ENCODE measurements at regions not wholly inside any gene's neighbourhood (a gene's known extent, or its start where the extent isn't known, plus 50 kb on each side); places are given as distances from the start of the nearest gene placed in this dataset.

DNA sequence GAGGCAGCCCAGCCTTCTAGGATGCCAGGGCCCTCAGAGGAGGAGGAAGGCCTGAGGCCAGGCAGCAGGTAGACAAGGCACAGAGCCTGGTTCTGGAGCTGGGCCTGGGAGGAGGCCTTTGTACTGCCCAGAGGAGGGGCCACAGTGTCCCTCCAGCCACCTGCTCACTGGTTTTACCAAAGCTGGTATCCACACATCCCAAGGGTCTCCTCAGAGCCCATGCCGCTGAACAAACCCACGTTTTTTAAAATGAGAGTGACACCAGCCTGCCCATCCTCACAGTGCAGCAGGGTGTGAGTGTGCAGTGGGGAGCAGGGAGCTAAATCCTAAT, 162.7 kb downstream of the LY86 start:
- H3K4me2 ChIP-seq (ENCODE audit: low read length): no peak overlapping the region

DNA sequence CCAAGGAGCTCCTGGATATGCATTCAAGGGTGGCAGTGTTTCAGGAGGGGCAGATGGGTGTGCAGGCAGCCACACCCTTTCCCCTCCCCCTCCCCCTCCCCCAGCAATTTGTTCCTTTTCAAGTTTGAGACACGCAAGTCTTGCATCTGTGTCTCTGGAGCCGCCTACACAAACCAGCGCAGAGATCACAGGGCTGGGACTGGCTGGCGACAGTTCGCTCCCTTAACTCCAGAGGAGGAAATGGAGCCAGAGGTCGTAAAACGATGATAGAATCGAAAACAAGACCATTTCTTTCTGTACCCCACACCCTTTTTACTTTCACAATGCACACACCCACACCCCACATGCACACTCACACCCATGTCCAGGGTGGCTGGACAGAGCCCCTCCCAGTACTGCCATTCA, 163.1 kb downstream of the LY86 start:
- no peaks in the 10 kb centered on the region for H3K4me1 ChIP-seq (ENCODE audit: insufficient read depth, low read length, severe bottlenecking)
- no peaks in the 10 kb centered on the region for H3K36me3 ChIP-seq (ENCODE audit: insufficient read depth, low read length)
- H3K79me2 ChIP-seq (ENCODE audit: insufficient read depth, low read length): no peaks in the 10 kb centered on the region
- H3K27ac ChIP-seq (ENCODE audit: low read depth, low read length, poor library complexity, severe bottlenecking): no peak overlapping the region
- H3F3A ChIP-seq (ENCODE audit: insufficient read depth, low read length): no peaks in the 10 kb centered on the region
- no peaks in the 10 kb centered on the region for H3K9me2 ChIP-seq (ENCODE audit: low read depth, low read length)
- no peaks in the 10 kb centered on the region for H4K20me1 ChIP-seq (ENCODE audit: insufficient read depth, low read length)
- no peak overlapping the region for H3K4me2 ChIP-seq (ENCODE audit: low read length)
- no peak overlapping the region for H2AFZ ChIP-seq (ENCODE audit: low read length)
- no peak overlapping the region for H3K4me3 ChIP-seq (ENCODE audit: low read depth, low read length, poor library complexity, severe bottlenecking)
- H3K9me3 ChIP-seq (ENCODE audit: low read length): no peaks in the 10 kb centered on the region
- peaks cover 7% of the 10 kb centered on the region for H3K27me3 ChIP-seq (ENCODE audit: insufficient read depth, low read length)
- H3K9ac ChIP-seq (ENCODE audit: low read length): no peak overlapping the region
- TF ChIP-seq, protein P1, sequence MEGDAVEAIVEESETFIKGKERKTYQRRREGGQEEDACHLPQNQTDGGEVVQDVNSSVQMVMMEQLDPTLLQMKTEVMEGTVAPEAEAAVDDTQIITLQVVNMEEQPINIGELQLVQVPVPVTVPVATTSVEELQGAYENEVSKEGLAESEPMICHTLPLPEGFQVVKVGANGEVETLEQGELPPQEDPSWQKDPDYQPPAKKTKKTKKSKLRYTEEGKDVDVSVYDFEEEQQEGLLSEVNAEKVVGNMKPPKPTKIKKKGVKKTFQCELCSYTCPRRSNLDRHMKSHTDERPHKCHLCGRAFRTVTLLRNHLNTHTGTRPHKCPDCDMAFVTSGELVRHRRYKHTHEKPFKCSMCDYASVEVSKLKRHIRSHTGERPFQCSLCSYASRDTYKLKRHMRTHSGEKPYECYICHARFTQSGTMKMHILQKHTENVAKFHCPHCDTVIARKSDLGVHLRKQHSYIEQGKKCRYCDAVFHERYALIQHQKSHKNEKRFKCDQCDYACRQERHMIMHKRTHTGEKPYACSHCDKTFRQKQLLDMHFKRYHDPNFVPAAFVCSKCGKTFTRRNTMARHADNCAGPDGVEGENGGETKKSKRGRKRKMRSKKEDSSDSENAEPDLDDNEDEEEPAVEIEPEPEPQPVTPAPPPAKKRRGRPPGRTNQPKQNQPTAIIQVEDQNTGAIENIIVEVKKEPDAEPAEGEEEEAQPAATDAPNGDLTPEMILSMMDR (IDR thresholded peaks at IDR 0.05; ENCODE audit: low read length): no peak
- TF ChIP-seq EZH2 (IDR thresholded peaks at IDR 0.05; ENCODE audit: borderline replicate concordance, low read length): no peak

More for the DNA sequence above, 162.7 kb downstream of the LY86 start:
- H3K36me3 ChIP-seq (ENCODE audit: insufficient read depth, low read length): no peaks in the 10 kb centered on the region
- no peaks in the 10 kb centered on the region for H4K20me1 ChIP-seq (ENCODE audit: insufficient read depth, low read length)
- no peak overlapping the region for H2AFZ ChIP-seq (ENCODE audit: low read length)
- TF ChIP-seq EZH2 (IDR thresholded peaks at IDR 0.05; ENCODE audit: borderline replicate concordance, low read length): no peak
- TF ChIP-seq, protein P1 (IDR thresholded peaks at IDR 0.05; ENCODE audit: low read length): no peak
- H3K4me1 ChIP-seq (ENCODE audit: insufficient read depth, low read length, severe bottlenecking): no peaks in the 10 kb centered on the region
- H3K79me2 ChIP-seq (ENCODE audit: insufficient read depth, low read length): no peaks in the 10 kb centered on the region
- no peak overlapping the region for H3K9ac ChIP-seq (ENCODE audit: low read length)
- H3K9me2 ChIP-seq (ENCODE audit: low read depth, low read length): no peaks in the 10 kb centered on the region
- H3F3A ChIP-seq (ENCODE audit: insufficient read depth, low read length): no peaks in the 10 kb centered on the region
- no peak overlapping the region for H3K27ac ChIP-seq (ENCODE audit: low read depth, low read length, poor library complexity, severe bottlenecking)
- H3K27me3 ChIP-seq (ENCODE audit: insufficient read depth, low read length): peaks cover 7% of the 10 kb centered on the region
- no peaks in the 10 kb centered on the region for H3K9me3 ChIP-seq (ENCODE audit: low read length)
- no peak overlapping the region for H3K4me3 ChIP-seq (ENCODE audit: low read depth, low read length, poor library complexity, severe bottlenecking)

DNA sequence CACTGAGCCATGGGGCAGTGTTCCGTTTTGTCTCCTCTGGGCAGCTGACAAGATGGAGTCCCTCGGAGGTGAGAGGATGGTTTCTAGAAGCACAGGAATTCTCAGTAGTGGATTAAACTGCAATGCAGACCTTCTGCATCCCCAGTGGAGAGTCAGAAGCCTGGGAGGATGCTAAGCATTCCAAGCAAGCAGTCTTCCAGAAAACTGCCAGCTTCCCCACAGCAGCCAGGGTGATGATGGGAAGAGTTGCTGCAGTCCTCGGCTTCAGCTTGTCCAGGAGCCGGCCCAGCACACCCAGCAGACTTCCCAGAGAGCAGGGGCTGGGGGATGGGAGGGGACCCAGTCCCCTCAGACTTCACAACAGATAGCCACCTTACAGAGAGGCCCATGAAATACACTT, 163.6 kb downstream of the LY86 start:
- H3K9me3 ChIP-seq (ENCODE audit: low read length): no peaks in the 10 kb centered on the region
- H3K79me2 ChIP-seq (ENCODE audit: insufficient read depth, low read length): no peaks in the 10 kb centered on the region
- no peak overlapping the region for H3K4me2 ChIP-seq (ENCODE audit: low read length)
- H3K9me2 ChIP-seq (ENCODE audit: low read depth, low read length): no peaks in the 10 kb centered on the region
- H3K27ac ChIP-seq (ENCODE audit: low read depth, low read length, poor library complexity, severe bottlenecking): no peak overlapping the region
- H3F3A ChIP-seq (ENCODE audit: insufficient read depth, low read length): no peaks in the 10 kb centered on the region
- H3K36me3 ChIP-seq (ENCODE audit: insufficient read depth, low read length): no peaks in the 10 kb centered on the region
- no peak overlapping the region for H2AFZ ChIP-seq (ENCODE audit: low read length)
- H3K4me1 ChIP-seq (ENCODE audit: insufficient read depth, low read length, severe bottlenecking): no peaks in the 10 kb centered on the region
- TF ChIP-seq EZH2 (IDR thresholded peaks at IDR 0.05; ENCODE audit: borderline replicate concordance, low read length): no peak
- TF ChIP-seq, protein P1 (IDR thresholded peaks at IDR 0.05; ENCODE audit: low read length): no peak
- peaks cover 7% of the 10 kb centered on the region; the same call in 1 of the 2 replicates for H3K27me3 ChIP-seq (ENCODE audit: insufficient read depth, low read length)
- no peak overlapping the region for H3K4me3 ChIP-seq (ENCODE audit: low read depth, low read length, poor library complexity, severe bottlenecking)
- H4K20me1 ChIP-seq (ENCODE audit: insufficient read depth, low read length): no peaks in the 10 kb centered on the region
- no peak overlapping the region for H3K9ac ChIP-seq (ENCODE audit: low read length)
